A549 (cell line): ENCODE measurements at regions not wholly inside any gene's neighbourhood (a gene's known extent, or its start where the extent isn't known, plus 50 kb on each side); places are given as distances from the start of the nearest gene placed in this dataset.
"Not testable (repeated sequence)": the region's sequence is repeated elsewhere in the genome, so short reads cannot be mapped to it uniquely, and the experiment has no call there.

Experiments
- ATAC-seq, 2 experiments: fragments of 200-7000 bp in 1 of 2; fragments of >200 bp in 1 of 2; cut with Nextera tagmentation in 1 of 2; cut with Tn5 transposase in 1 of 2; 3 replicates each; pipeline versions ENCODE4 v1.8.0 to v1.9.1; 2018 to 2020; ENCODE audit warnings: mild to moderate bottlenecking in 1 of 2, moderate library complexity in 1 of 2
- CTCF ChIA-PET: fragments of 300-600 bp; sonication (Branson Sonifier 250); formaldehyde crosslinking; extraction: SDS; loops from one replicate; lab custom pipeline; 2021; ENCODE audit warnings: antibody characterized with exemption, inconsistent platforms; lab: Yijun Ruan, JAX
- POLR2A ChIA-PET: fragments of 350-600 bp; formaldehyde crosslinking; extraction: SDS; loops from one replicate; lab custom pipeline; 2021; ENCODE audit warnings: antibody characterized with exemption, inconsistent platforms; lab: Yijun Ruan, JAX
- DNase-seq, 2 experiments: peaks; one replicate each; pipeline versions ENCODE4 v3.0.0 to v3.0.0-alpha.2; 2011 to 2016; ENCODE audit warnings: low read depth in 1 of 2, low spot score in 1 of 2
- FAIRE-seq: peaks from 2 replicates; lab custom pipeline; 2011; peaks lifted over from hg19 to GRCh38; lab: Jason Lieb, UNC
- H3K27ac ChIP-seq, 2 experiments: fragments of >200 bp; sonication (Bioruptor Twin); formaldehyde crosslinking; 3 replicates each; pipeline ENCODE4 v1.5.1; 2016 to 2017
- H3K4me1 ChIP-seq: fragments of >200 bp; sonication (Bioruptor Twin); formaldehyde crosslinking; 3 replicates; pipeline ENCODE4 v1.6.1; 2016
- H3K4me2 ChIP-seq: fragments of >200 bp; sonication (Bioruptor Twin); formaldehyde crosslinking; 3 replicates; pipeline ENCODE4 v1.6.1; 2016
- H3K4me3 ChIP-seq: fragments of >200 bp; sonication (Bioruptor Twin); formaldehyde crosslinking; 3 replicates; pipeline ENCODE4 v1.5.1; 2016
- H3K9me3 ChIP-seq: fragments of >200 bp; sonication (Bioruptor Twin); formaldehyde crosslinking; 3 replicates; pipeline ENCODE4 v1.6.1; 2016
- CEBPB ChIP-seq, 2 experiments: fragments of >200 bp in 1 of 2; sonication (Bioruptor Twin) in 1 of 2; formaldehyde crosslinking in 1 of 2; IDR thresholded peaks; 2 replicates each; pipeline ENCODE4 v1.6.1; 2012 to 2016
- CTCF ChIP-seq: fragments of >200 bp; sonication (Bioruptor Twin); formaldehyde crosslinking; IDR thresholded peaks from 3 replicates; pipeline ENCODE4 v1.5.1; 2016
- FOSB ChIP-seq: fragments of 250-450 bp; sonication (Bioruptor Pico); IDR thresholded peaks from 2 replicates; pipeline ENCODE4 v1.5.0; 2020; ENCODE audit warnings: mild to moderate bottlenecking, moderate library complexity
- FOSL2 ChIP-seq, 2 experiments: fragments of 450-650 bp in 1 of 2; fragments of >200 bp in 1 of 2; sonication (Bioruptor Twin) in 1 of 2; formaldehyde crosslinking; IDR thresholded peaks; 2 replicates each; pipeline versions ENCODE4 v1.5.0 to v1.6.1; 2016 to 2020; ENCODE audit warnings: mild to moderate bottlenecking in 1 of 2, moderate library complexity in 1 of 2
- GATA3 ChIP-seq: IDR thresholded peaks from 2 replicates; pipeline ENCODE4 v1.6.1; 2012; ENCODE audit warnings: borderline replicate concordance
- HES2 ChIP-seq: fragments of >200 bp; sonication (Bioruptor Twin); formaldehyde crosslinking; IDR thresholded peaks from 2 replicates; pipeline ENCODE4 v1.6.1; 2016
- HEYL ChIP-seq: fragments of 250-450 bp; sonication (Bioruptor Pico); IDR thresholded peaks from 2 replicates; pipeline ENCODE4 v1.8.0; 2021; ENCODE audit warnings: mild to moderate bottlenecking, moderate library complexity
- HOXA7 ChIP-seq: fragments of 250-450 bp; sonication (Bioruptor Pico); IDR thresholded peaks from 2 replicates; pipeline ENCODE4 v1.5.0; 2020; ENCODE audit warnings: mild to moderate bottlenecking, moderate library complexity
- NR3C1 ChIP-seq: fragments of >200 bp; sonication (Bioruptor Twin); formaldehyde crosslinking; IDR thresholded peaks from 3 replicates; pipeline ENCODE4 v1.6.1; 2017
- TFCP2L1 ChIP-seq: fragments of 250-450 bp; sonication (Bioruptor Pico); IDR thresholded peaks from 2 replicates; pipeline ENCODE4 v1.5.0; 2021; ENCODE audit warnings: mild to moderate bottlenecking
- WGBS: methylation state at CpG from one replicate; pipeline ENCODE4 v1.1.6; 2017; ENCODE audit errors: missing lambda C conversion rate; 5-methylcytosine and 5-hydroxymethylcytosine counted together

GRCh38 chr1:234891427-234891826 lies 237.2 kb downstream of the TOMM20 start:
- no peaks in the 10 kb centered on the region for H3K9me3 ChIP-seq
- no peak overlapping the region for H3K4me3 ChIP-seq
- ATAC-seq (peak in 1 of 2 experiments; percentile 41; a peak in 3 of 6 replicates), FAIRE-seq (no peak), DNase-seq (no peak)
- peak overlapping the region; percentile 35 for H3K4me2 ChIP-seq
- H3K4me1 ChIP-seq: peaks cover 25% of the 10 kb centered on the region
- POLR2A ChIA-PET: interaction anchor here (1.4 kb wide), 1 partner anchor 281 kb away, joined by 3 read pairs; the partner anchor contains the start of gene IRF2BP2
- WGBS: 46% methylated on average over 3 of the region's 3 CpGs
- TF ChIP-seq GATA3: peak; percentile 26; the same call in 1 of the 2 replicates
- TF ChIP-seq HEYL: no peak
- H3K27ac ChIP-seq: peak overlapping the region; percentile 31 to 74; a peak in 4 of 6 replicates
- CTCF ChIA-PET: interaction anchor here (0.8 to 1.6 kb wide), 7 partner anchors 14 to 192 kb away, joined by 3 to 4 read pairs (median 3); no protein-coding TSS in a partner anchor

DNA sequence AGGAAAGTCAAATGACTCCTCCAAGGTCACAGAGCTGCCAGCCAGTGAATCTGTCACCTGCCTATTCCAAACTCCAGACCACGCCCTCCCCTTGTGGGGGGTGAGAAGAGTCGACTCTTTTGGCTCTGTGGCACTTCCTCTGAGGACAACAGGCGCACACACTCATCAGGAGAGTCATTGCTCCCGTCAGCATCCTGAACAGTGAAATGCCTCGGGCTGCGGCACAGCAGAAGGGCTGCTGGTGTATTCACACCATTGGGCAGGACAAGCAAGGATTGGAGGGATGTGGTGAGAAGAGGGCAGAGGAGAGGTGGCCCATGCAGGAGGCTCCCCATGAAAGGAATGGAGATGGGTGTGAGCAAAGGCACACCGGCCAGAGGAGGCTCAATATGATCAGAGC lies 239.0 kb downstream of the TOMM20 start:
- DNase-seq (no peak), FAIRE-seq (no peak), ATAC-seq (no peak)
- no peak overlapping the region for H3K4me2 ChIP-seq
- CTCF ChIA-PET: interaction anchor here (0.6 to 0.8 kb wide), 2 partner anchors 161 to 607 kb away, joined by 3 read pairs; no protein-coding TSS in a partner anchor
- no peak for TF ChIP-seq CTCF
- TF ChIP-seq NR3C1: no peak
- WGBS: 85% methylated on average over 7 of the region's 7 CpGs
- H3K9me3 ChIP-seq: no peaks in the 10 kb centered on the region
- POLR2A ChIA-PET: no interaction called here
- peak overlapping the region in 1 of 2 experiments; percentile 21; a peak in 1 of 6 replicates for H3K27ac ChIP-seq
- H3K4me1 ChIP-seq: peaks cover 25% of the 10 kb centered on the region
- no peak overlapping the region for H3K4me3 ChIP-seq

- CTCF ChIA-PET: interaction anchor here (0.6 to 1.4 kb wide), 3 partner anchors 11 to 955 kb away, joined by 3 read pairs; no protein-coding TSS in a partner anchor
- WGBS: 89% methylated on average over 5 of the region's 5 CpGs
- DNase-seq, FAIRE-seq, H3K27ac ChIP-seq, H3K4me2 ChIP-seq, H3K4me3 ChIP-seq, ATAC-seq, POLR2A ChIA-PET, H3K9me3 ChIP-seq: not testable (repeated sequence)
- H3K4me1 ChIP-seq: peaks cover 18% of the 10 kb centered on the region
Measured at GRCh38 chr1:234888247-234888646, 240.4 kb downstream of the TOMM20 start.

DNA sequence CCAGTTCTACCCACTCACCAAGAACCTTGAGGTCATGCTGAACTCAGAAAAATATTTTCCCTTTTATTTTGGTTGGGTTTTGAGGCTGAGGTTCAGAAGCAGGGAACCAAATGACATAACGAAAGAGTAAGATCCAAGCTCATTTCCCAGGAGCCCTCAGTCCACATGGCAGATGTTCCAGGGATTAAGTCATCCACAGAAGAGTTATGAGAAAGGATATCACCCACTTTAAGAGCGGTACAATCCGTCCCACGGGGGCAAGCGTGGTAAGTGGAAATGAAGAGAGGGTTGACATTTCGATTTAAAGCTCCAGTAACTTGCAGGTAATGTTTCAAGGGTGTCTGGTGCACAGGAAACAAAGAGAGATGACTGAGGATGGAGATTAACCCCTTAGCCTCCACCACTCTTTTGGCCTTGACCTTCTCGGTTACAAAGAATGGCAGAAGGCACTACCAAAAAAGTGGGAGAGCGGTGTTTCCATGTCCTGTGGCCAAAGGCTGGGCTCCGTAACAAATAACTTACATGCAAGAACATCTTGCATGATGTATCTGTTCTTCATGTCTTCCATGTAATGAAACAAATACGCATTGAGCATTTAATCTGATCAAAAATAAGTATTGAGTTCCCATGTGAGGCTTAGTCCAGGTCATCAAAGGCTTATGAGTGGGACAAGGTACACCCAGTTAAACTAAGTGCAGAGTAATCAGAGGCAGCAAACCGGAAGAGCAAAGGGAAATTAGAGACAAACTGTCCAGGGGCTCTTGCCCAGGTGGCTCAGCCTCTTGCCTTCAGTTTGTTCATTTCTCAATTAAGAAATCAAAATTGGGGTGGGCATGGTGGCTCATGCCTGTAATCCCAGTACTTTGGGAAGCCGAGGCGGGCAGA lies 241.4 kb downstream of the TOMM20 start:
- Histone ChIP-seq H3K9me3 (0 out of 3 replicates have a peak, but pooled peaks cover 2% of the 10 kb centered on the region), H3K4me3 (no peak overlapping the region), H3K27ac (peak overlapping the region in 1 of 2 experiments; percentile 15; a peak in 1 of 6 replicates), H3K4me1 (peaks cover 16% of the 10 kb centered on the region), H3K4me2 (no peak overlapping the region)
- ChIA-PET POLR2A (no interaction called here), CTCF (interaction anchor here (1.4 kb wide), 1 partner anchor 28 kb away, joined by 3 read pairs; no protein-coding TSS in a partner anchor)
- WGBS: 87% methylated on average over 13 of the region's 13 CpGs
- no peak for DNase-seq
- ATAC-seq: no peak
- no peak for TF ChIP-seq HOXA7 (CRISPR knock-in tag)
- no peak for TF ChIP-seq HES2
- TF ChIP-seq TFCP2L1 (CRISPR knock-in tag): no peak
- TF ChIP-seq FOSB: no peak
- FAIRE-seq: no peak

- DNase-seq (no peak), FAIRE-seq (no peak), ATAC-seq (no peak)
- H3K4me3 ChIP-seq: no peak overlapping the region
- ChIA-PET POLR2A (no interaction called here), CTCF (interaction anchor here (1.2 kb wide), 1 partner anchor 162 kb away, joined by 3 read pairs; no protein-coding TSS in a partner anchor)
- H3K4me1 ChIP-seq: peaks cover 6% of the 10 kb centered on the region
- H3K4me2 ChIP-seq: no peak overlapping the region
- peak overlapping the region in 1 of 2 experiments; percentile 30; a peak in 3 of 6 replicates for H3K27ac ChIP-seq
- WGBS: 80% methylated on average over 13 of the region's 15 CpGs
- TF ChIP-seq FOSL2 (IDR thresholded peaks at IDR 0.05) (no peak), FOSL2 (CRISPR knock-in tag; IDR thresholded peaks at IDR 0.05) (no peak), CEBPB (IDR thresholded peaks at IDR 0.05) (peak; percentile 24 to 65; a peak in 3 of 4 replicates)
- H3K9me3 ChIP-seq: 0 out of 3 replicates have a peak, but pooled peaks cover 2% of the 10 kb centered on the region
Measured at GRCh38 chr1:234886081-234886984, 242.3 kb downstream of the TOMM20 start.
